Erythroblast (primary cell): ENCODE measurements at regions not wholly inside any gene's neighbourhood (a gene's known extent, or its start where the extent isn't known, plus 50 kb on each side); places are given as distances from the start of the nearest gene placed in this dataset.

Experiments
- GATA1 ChIP-seq: IDR thresholded peaks from 2 replicates; pipeline ENCODE4 v1.6.1; 2011; ENCODE audit warnings: low read depth, mild to moderate bottlenecking, control low read depth, low read length, moderate library complexity
- POLR2A ChIP-seq: IDR thresholded peaks from 2 replicates; pipeline ENCODE4 v1.6.1; 2011; ENCODE audit warnings: mild to moderate bottlenecking, low read length

GRCh38 chr14:58771016-58771415 is 133.3 kb downstream of the DACT1 start:
- TF ChIP-seq POLR2A = no peak
- TF ChIP-seq GATA1 = no peak
